ENCODE measurements at regions not wholly inside any gene's neighbourhood (a gene's known extent, or its start where the extent isn't known, plus 50 kb on each side); places are given as distances from the start of the nearest gene placed in this dataset.

- no peak overlapping the region for H2AFZ ChIP-seq
- peaks cover 24% of the 10 kb centered on the region for H3K4me1 ChIP-seq (ENCODE audit: insufficient read depth)
- no peaks in the 10 kb centered on the region for H3K79me2 ChIP-seq (replicated peaks; ENCODE audit: insufficient read depth)
- H4K20me1 ChIP-seq (replicated peaks; ENCODE audit: insufficient read depth): no peaks in the 10 kb centered on the region
- no peak for TF ChIP-seq ZNF462 (CRISPR knock-in tag; IDR thresholded peaks at IDR 0.05)
- no peak for TF ChIP-seq STAT1 (IDR thresholded peaks at IDR 0.05; ENCODE audit: unreplicated experiment)
- no peak for TF ChIP-seq EZH2phosphoT487 (IDR thresholded peaks at IDR 0.05; ENCODE audit: unreplicated experiment)
- no peak for TF ChIP-seq ZNF114 (CRISPR knock-in tag; IDR thresholded peaks at IDR 0.05)
- TF ChIP-seq NANOG (IDR thresholded peaks at IDR 0.05; ENCODE audit: borderline replicate concordance): no peak
- no peak for TF ChIP-seq CREB1 (CRISPR knock-in tag; IDR thresholded peaks at IDR 0.05; ENCODE audit: low read depth)
- TF ChIP-seq ETS1 (IDR thresholded peaks at IDR 0.05): no peak
- TF ChIP-seq EZH2 (IDR thresholded peaks at IDR 0.05; ENCODE audit: low read depth, unreplicated experiment): no peak
- TF ChIP-seq REST (IDR thresholded peaks at IDR 0.05; ENCODE audit: unreplicated experiment): no peak
- TF ChIP-seq JUNB (IDR thresholded peaks at IDR 0.05; ENCODE audit: unreplicated experiment): no peak
- TF ChIP-seq CTCF (conservative IDR thresholded peaks at IDR 0.05; ENCODE audit: low read depth in 2 of 2): no peak
- TF ChIP-seq ZNF331 (CRISPR knock-in tag; IDR thresholded peaks at IDR 0.05; ENCODE audit: low read depth): no peak
- no peak for TF ChIP-seq POLR2AphosphoS5 (IDR thresholded peaks at IDR 0.05; ENCODE audit: low read depth)
- H3K27ac ChIP-seq (ENCODE audit: low read depth): no peak overlapping the region
- H3K27me3 ChIP-seq (ENCODE audit: insufficient read depth): peaks cover 10% of the 10 kb centered on the region; the same call in 1 of the 2 replicates
- DNase-seq (ENCODE audit: low spot score): no peak
- Mint-ChIP-seq H3K9me3 (peaks cover 10% of the 10 kb centered on the region), H3K4me1 (peaks cover 6% of the 10 kb centered on the region), H3K27me3 (ENCODE audit: insufficient read depth, low read depth, poor library complexity) (peaks cover 5% of the 10 kb centered on the region), H3K36me3 (ENCODE audit: low read depth) (peaks cover 8% of the 10 kb centered on the region), H3K27ac (no peak overlapping the region), H3K4me3 (no peak overlapping the region)
- ATAC-seq: no peak
- no peak overlapping the region for H3K4me3 ChIP-seq
- H3K9me2 ChIP-seq (ENCODE audit: insufficient read depth): no peaks in the 10 kb centered on the region; the same call in 1 of the 2 replicates
- no peaks in the 10 kb centered on the region for H3F3A ChIP-seq (replicated peaks; ENCODE audit: low read depth)
- H3K4me2 ChIP-seq: no peak overlapping the region
- no peaks in the 10 kb centered on the region for H3K36me3 ChIP-seq (ENCODE audit: insufficient read depth)
Measured at GRCh38 chr12:75935539-75936242, 95.9 kb downstream of the PHLDA1 start.

All from GM23338 (cell line).